ENCODE measurements at regions not wholly inside any gene's neighbourhood (a gene's known extent, or its start where the extent isn't known, plus 50 kb on each side); places are given as distances from the start of the nearest gene placed in this dataset.

- WGBS (ENCODE audit: insufficient coverage, low coverage, missing lambda C conversion rate): 0% methylated on average over 1 of the region's 1 CpG
- TF ChIP-seq ARHGAP35 (IDR thresholded peaks at IDR 0.05; ENCODE audit: partially characterized antibody) (no peak), ZSCAN32 (CRISPR knock-in tag; IDR thresholded peaks at IDR 0.05) (no peak), FOXO4 (CRISPR knock-in tag; IDR thresholded peaks at IDR 0.05) (no peak), HNRNPH1 (optimal IDR thresholded peaks at IDR 0.05; ENCODE audit: low read depth, low read length) (no peak), OTX1 (CRISPR knock-in tag; IDR thresholded peaks at IDR 0.05) (no peak), MEF2D (tag; conservative IDR thresholded peaks at IDR 0.05; ENCODE audit: low read depth) (no peak), ESRRB (CRISPR knock-in tag; IDR thresholded peaks at IDR 0.05; ENCODE audit: borderline replicate concordance) (no peak), ZNF668 (CRISPR knock-in tag; IDR thresholded peaks at IDR 0.05) (no peak), ETV1 (tag; conservative IDR thresholded peaks at IDR 0.05; ENCODE audit: low read depth) (no peak)
- BruUV-seq (replicated peaks): no TSS peak
- no peaks in the 10 kb centered on the region for H4K20me1 ChIP-seq (replicated peaks; ENCODE audit: control insufficient read depth, insufficient read depth, low read length)
- POLR2A ChIA-PET: no interaction called here
- no peaks in the 10 kb centered on the region for H3K4me1 ChIP-seq (replicated peaks in 1 of 2; ENCODE audit: control insufficient read depth in 2 of 2, insufficient read depth in 2 of 2, low read length in 2 of 2)
- H3K79me2 ChIP-seq (ENCODE audit: control insufficient read depth, insufficient read depth, low read length): no peaks in the 10 kb centered on the region
- no peak overlapping the region for H3K4me3 ChIP-seq
- H3K9me3 ChIP-seq (replicated peaks; ENCODE audit: control insufficient read depth, insufficient read depth, low read depth, low read length): no peaks in the 10 kb centered on the region
- no peak for DNase-seq (ENCODE audit: extremely low read depth in 1 of 4, low spot score in 3 of 4)
- H3K9me1 ChIP-seq (ENCODE audit: control insufficient read depth, insufficient read depth, low read length): no peaks in the 10 kb centered on the region
- H3K4me2 ChIP-seq (ENCODE audit: insufficient read depth, low read length): no peak overlapping the region
- no peak overlapping the region for H3K9ac ChIP-seq (ENCODE audit: insufficient read depth in 1 of 2, low read depth in 2 of 2, low read length in 2 of 2)
- FAIRE-seq: no peak
- no peaks in the 10 kb centered on the region for H3K27me3 ChIP-seq (ENCODE audit: control insufficient read depth in 2 of 2, insufficient read depth in 2 of 2, low read length in 2 of 2)
- intact Hi-C loops (cut with micrococcal nuclease): no loop called here
- CTCF ChIA-PET (ENCODE audit: low intra/inter-chr PET ratio): no interaction called here
- no peak for ATAC-seq
- no peak overlapping the region for H3K27ac ChIP-seq (ENCODE audit: extremely low read depth, low read depth, low read length)
- no peaks in the 10 kb centered on the region for H3K36me3 ChIP-seq (ENCODE audit: control insufficient read depth, insufficient read depth, low read length)
- in situ Hi-C loops (cut with MboI): no loop called here
- no peak overlapping the region for H2AFZ ChIP-seq (ENCODE audit: low read depth, low read length)
Measured at GRCh38 chr6:84977363-84977705, 212.9 kb upstream of the TBX18 start.

Measured in K562 (cell line).